Small intestine (tissue), 7 donors: ENCODE measurements at regions not wholly inside any gene's neighbourhood (a gene's known extent, or its start where the extent isn't known, plus 50 kb on each side); places are given as distances from the start of the nearest gene placed in this dataset.
"Not testable (repeated sequence)": the region's sequence is repeated elsewhere in the genome, so short reads cannot be mapped to it uniquely, and the experiment has no call there.

Experiments
- DNase-seq, 2 donors: peaks; one replicate each; pipeline versions ENCODE4 v3.0.0 to v3.0.0-alpha.2; 2013
- FAIRE-seq: peaks from 2 replicates; lab custom pipeline; 2012; peaks lifted over from hg19 to GRCh38; lab: Jason Lieb, UNC
- H3K27ac ChIP-seq, 3 donors: one replicate each; pipeline ENCODE4 v1.5.1; 2013; ENCODE audit warnings: low read length in 2 of 3, mild to moderate bottlenecking in 2 of 3, control low read depth in 1 of 3, inconsistent platforms in 1 of 3, low read depth in 1 of 3, moderate library complexity in 1 of 3
- H3K27me3 ChIP-seq, 3 donors: one replicate each; pipeline ENCODE4 v1.6.1; 2013; ENCODE audit warnings: low read length in 3 of 3, inconsistent platforms in 1 of 3; ENCODE audit not compliant: control insufficient read depth in 3 of 3, insufficient read depth in 3 of 3
- H3K36me3 ChIP-seq, 3 donors: one replicate each; pipeline ENCODE4 v1.6.1; 2013; ENCODE audit warnings: low read length in 3 of 3, inconsistent platforms in 1 of 3, low read depth in 1 of 3, mild to moderate bottlenecking in 1 of 3, moderate library complexity in 1 of 3; ENCODE audit not compliant: control insufficient read depth in 3 of 3, insufficient read depth in 2 of 3
- H3K4me1 ChIP-seq, 3 donors: one replicate each; pipeline ENCODE4 v1.6.1; 2013; ENCODE audit warnings: low read length in 2 of 3, inconsistent platforms in 1 of 3, low read depth in 1 of 3, mild to moderate bottlenecking in 1 of 3, moderate library complexity in 1 of 3; ENCODE audit not compliant: control insufficient read depth in 3 of 3, insufficient read depth in 2 of 3
- H3K4me3 ChIP-seq, 3 donors: one replicate each; pipeline ENCODE4 v1.5.1; 2013; ENCODE audit warnings: low read length in 3 of 3, control low read depth in 1 of 3, inconsistent platforms in 1 of 3, low read depth in 1 of 3, mild to moderate bottlenecking in 1 of 3, moderate library complexity in 1 of 3
- H3K9me3 ChIP-seq, 2 donors: one replicate each; pipeline ENCODE4 v1.6.1; 2013; ENCODE audit warnings: low read depth in 1 of 2, low read length in 1 of 2; ENCODE audit not compliant: control insufficient read depth in 2 of 2, insufficient read depth in 1 of 2
- WGBS, 3 donors: extraction: QIAGEN DNeasy Blood & Tissue Kit; methylation state at CpG; one replicate each; pipeline ENCODE4 v1.1.7; 2013; 5-methylcytosine and 5-hydroxymethylcytosine counted together
- donor health status: healthy with polysubstance abuse.
- donor health status: control.
- donor health status: control.
- donor health status: Bipolar disorder and iron deficiency.
- donor health status: healthy.

GRCh38 chr7:96579119-96579518, 130.5 kb downstream of the SEM1 start:
- Histone ChIP-seq H3K9me3 (no peaks in the 10 kb centered on the region), H3K36me3 (no peaks in the 10 kb centered on the region), H3K27ac (no peak overlapping the region), H3K4me1 (no peaks in the 10 kb centered on the region), H3K27me3 (no peaks in the 10 kb centered on the region), H3K4me3 (no peak overlapping the region)
- DNase-seq: no peak
- FAIRE-seq: no peak

GRCh38 chr7:96578606-96579005, 131.0 kb downstream of the SEM1 start:
- no peak for FAIRE-seq
- Histone ChIP-seq H3K4me1 (no peaks in the 10 kb centered on the region), H3K9me3 (no peaks in the 10 kb centered on the region), H3K4me3 (no peak overlapping the region), H3K27me3 (no peaks in the 10 kb centered on the region), H3K27ac (no peak overlapping the region), H3K36me3 (no peaks in the 10 kb centered on the region)
- DNase-seq: no peak

- WGBS, 3 donors: 61 to 84% (median 75%) methylated on average over 3 of the region's 3 CpGs
- no peaks in the 10 kb centered on the region for H3K9me3 ChIP-seq
- no peaks in the 10 kb centered on the region for H3K27me3 ChIP-seq
- H3K27ac ChIP-seq: no peak overlapping the region
- no peak overlapping the region for H3K4me3 ChIP-seq
- no peaks in the 10 kb centered on the region for H3K4me1 ChIP-seq
- FAIRE-seq (no peak), DNase-seq (no peak)
- H3K36me3 ChIP-seq: no peaks in the 10 kb centered on the region
Observed at GRCh38 chr7:96563409-96563808, 146.2 kb downstream of the SEM1 start.

GRCh38 chr7:96562966-96563365, 146.7 kb downstream of the SEM1 start:
- Histone ChIP-seq H3K9me3 (no peaks in the 10 kb centered on the region), H3K36me3 (no peaks in the 10 kb centered on the region), H3K4me3 (no peak overlapping the region), H3K27ac (no peak overlapping the region), H3K27me3 (no peaks in the 10 kb centered on the region), H3K4me1 (no peaks in the 10 kb centered on the region)
- FAIRE-seq (no peak), DNase-seq (no peak)

GRCh38 chr7:96562458-96562857, 147.2 kb downstream of the SEM1 start:
- no peak overlapping the region for H3K4me3 ChIP-seq
- DNase-seq (no peak), FAIRE-seq (no peak)
- H3K27me3 ChIP-seq: no peaks in the 10 kb centered on the region
- H3K9me3 ChIP-seq: no peaks in the 10 kb centered on the region
- H3K4me1 ChIP-seq: no peaks in the 10 kb centered on the region
- H3K27ac ChIP-seq: no peak overlapping the region
- WGBS, 3 donors: 64 to 69% (median 65%) methylated on average over 4 of the region's 4 CpGs
- H3K36me3 ChIP-seq: no peaks in the 10 kb centered on the region

- Histone ChIP-seq H3K9me3 (no peaks in the 10 kb centered on the region), H3K4me3 (no peak overlapping the region), H3K36me3 (no peaks in the 10 kb centered on the region), H3K4me1 (no peaks in the 10 kb centered on the region), H3K27me3 (no peaks in the 10 kb centered on the region), H3K27ac (no peak overlapping the region)
- FAIRE-seq (no peak), DNase-seq (no peak)
- 83 to 100% (median 92%) methylated on average over 1 of the region's 1 CpG for WGBS, 3 donors
Observed at GRCh38 chr7:96561892-96562291, 147.8 kb downstream of the SEM1 start.

GRCh38 chr7:96558530-96558929, 151.1 kb downstream of the SEM1 start:
- H3K4me1 ChIP-seq: no peaks in the 10 kb centered on the region
- DNase-seq: no peak
- WGBS, 3 donors: 63 to 91% (median 76%) methylated on average over 2 of the region's 2 CpGs
- FAIRE-seq: no peak
- no peaks in the 10 kb centered on the region for H3K9me3 ChIP-seq
- H3K27ac ChIP-seq: no peak overlapping the region
- H3K27me3 ChIP-seq: no peaks in the 10 kb centered on the region
- H3K4me3 ChIP-seq: no peak overlapping the region
- no peaks in the 10 kb centered on the region for H3K36me3 ChIP-seq

- no peaks in the 10 kb centered on the region for H3K27me3 ChIP-seq
- DNase-seq (no peak), FAIRE-seq (no peak)
- H3K27ac ChIP-seq: no peak overlapping the region
- H3K4me1 ChIP-seq: no peaks in the 10 kb centered on the region
- no peak overlapping the region for H3K4me3 ChIP-seq
- no peaks in the 10 kb centered on the region for H3K36me3 ChIP-seq
- WGBS, 3 donors: 94 to 97% (median 97%) methylated on average over 8 to 9 of the region's 9 CpGs
- no peaks in the 10 kb centered on the region for H3K9me3 ChIP-seq
Observed at GRCh38 chr7:96558093-96558492, 151.6 kb downstream of the SEM1 start.

GRCh38 chr7:96557598-96557997, 152.0 kb downstream of the SEM1 start:
- 66 to 82% (median 73%) methylated on average over 8 to 13 of the region's 13 CpGs for WGBS, 3 donors
- not testable (repeated sequence) for H3K9me3 ChIP-seq, H3K4me3 ChIP-seq, DNase-seq, H3K27me3 ChIP-seq, H3K4me1 ChIP-seq, H3K36me3 ChIP-seq, H3K27ac ChIP-seq, FAIRE-seq
